Activated CD8-positive, alpha-beta memory T cell treated with anti-CD3 and anti-CD28 coated beads for 1 hour (primary cell): ENCODE measurements at regions not wholly inside any gene's neighbourhood (a gene's known extent, or its start where the extent isn't known, plus 50 kb on each side); places are given as distances from the start of the nearest gene placed in this dataset.

Experiments used
- DNase-seq, 2 donors: peaks; one replicate each; pipeline ENCODE4 v3.0.0-alpha.2; 2020; ENCODE audit warnings: low read depth in 1 of 2; ENCODE audit errors: extremely low read depth in 1 of 2

GRCh38 chr1:194252199-194252598 lies 1065.8 kb upstream of the B3GALT2 start:
- no peak for DNase-seq

- DNase-seq, result no peak
Observed at GRCh38 chr1:194241215-194241614, 1054.8 kb upstream of the B3GALT2 start.

GRCh38 chr1:194233069-194233468 lies 1046.7 kb upstream of the B3GALT2 start:
- no peak for DNase-seq

- DNase-seq, result no peak
Observed at GRCh38 chr1:194230351-194231144, 1044.1 kb upstream of the B3GALT2 start.

- no peak for DNase-seq
Observed at GRCh38 chr1:194228427-194228826, 1042.0 kb upstream of the B3GALT2 start.

- DNase-seq, result no peak
Observed at GRCh38 chr1:194227161-194227560, 1040.7 kb upstream of the B3GALT2 start.

- no peak for DNase-seq
Observed at GRCh38 chr1:194225821-194226220, 1039.4 kb upstream of the B3GALT2 start.

GRCh38 chr1:194223596-194223995 lies 1037.2 kb upstream of the B3GALT2 start:
- DNase-seq, result no peak

- DNase-seq, result no peak
Observed at GRCh38 chr1:194215448-194215847, 1029.0 kb upstream of the B3GALT2 start.

- no peak for DNase-seq
Observed at GRCh38 chr1:194214735-194215134, 1028.3 kb upstream of the B3GALT2 start.

GRCh38 chr1:194209920-194210319 lies 1023.5 kb upstream of the B3GALT2 start:
- DNase-seq, result no peak

GRCh38 chr1:194208674-194209073 lies 1022.3 kb upstream of the B3GALT2 start:
- no peak for DNase-seq

GRCh38 chr1:194196562-194196961 lies 1010.1 kb upstream of the B3GALT2 start:
- DNase-seq, result no peak

- no peak for DNase-seq
Observed at GRCh38 chr1:194194724-194195123, 1008.3 kb upstream of the B3GALT2 start.

GRCh38 chr1:194184974-194185373 lies 998.6 kb upstream of the B3GALT2 start:
- DNase-seq, result no peak

GRCh38 chr1:194184425-194184824 lies 998.0 kb upstream of the B3GALT2 start:
- no peak for DNase-seq

- DNase-seq, result no peak
Observed at GRCh38 chr1:194181845-194182244, 995.4 kb upstream of the B3GALT2 start.

- DNase-seq, result no peak
Observed at GRCh38 chr1:194176212-194176611, 989.8 kb upstream of the B3GALT2 start.

GRCh38 chr1:194175251-194175650 lies 988.8 kb upstream of the B3GALT2 start:
- DNase-seq, result no peak

- no peak for DNase-seq
Observed at GRCh38 chr1:194174528-194174927, 988.1 kb upstream of the B3GALT2 start.

- DNase-seq, result no peak
Observed at GRCh38 chr1:194171596-194171995, 985.2 kb upstream of the B3GALT2 start.

GRCh38 chr1:194167956-194168640 lies 981.7 kb upstream of the B3GALT2 start:
- no peak for DNase-seq
